ENCODE measurements at regions not wholly inside any gene's neighbourhood (a gene's known extent, or its start where the extent isn't known, plus 50 kb on each side); places are given as distances from the start of the nearest gene placed in this dataset.

- TF ChIP-seq CTCF (IDR thresholded peaks at IDR 0.05) (no peak), POLR2A (IDR thresholded peaks at IDR 0.05) (no peak)
Measured at GRCh38 chr13:106433066-106433465, 102.4 kb downstream of the EFNB2 start.
